ENCODE measurements at regions not wholly inside any gene's neighbourhood (a gene's known extent, or its start where the extent isn't known, plus 50 kb on each side); places are given as distances from the start of the nearest gene placed in this dataset.

DNA sequence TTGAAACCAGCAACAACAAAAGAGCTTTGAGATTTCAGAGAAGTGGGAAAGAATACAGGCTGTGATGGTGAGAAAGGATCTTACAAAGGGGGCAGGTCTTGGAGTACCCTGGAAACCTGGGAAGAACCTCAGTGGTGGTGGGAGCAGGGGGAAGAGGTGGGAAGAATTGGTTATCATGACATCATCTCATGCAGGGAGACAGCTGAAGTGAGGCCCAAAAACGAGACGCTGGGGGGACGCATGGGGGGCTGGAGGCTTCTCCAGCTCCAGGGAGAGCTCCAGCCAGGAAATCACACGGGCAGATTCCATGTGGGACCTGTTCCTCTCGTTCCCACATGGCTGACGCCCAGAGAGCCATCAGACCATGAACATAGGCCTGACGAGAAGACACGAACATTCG is 177.3 kb upstream of the RNF32 start:
- H3K9me3 ChIP-seq, result peaks cover 0 to 10% (median 0%) of the 10 kb centered on the region in 8 donors

DNA sequence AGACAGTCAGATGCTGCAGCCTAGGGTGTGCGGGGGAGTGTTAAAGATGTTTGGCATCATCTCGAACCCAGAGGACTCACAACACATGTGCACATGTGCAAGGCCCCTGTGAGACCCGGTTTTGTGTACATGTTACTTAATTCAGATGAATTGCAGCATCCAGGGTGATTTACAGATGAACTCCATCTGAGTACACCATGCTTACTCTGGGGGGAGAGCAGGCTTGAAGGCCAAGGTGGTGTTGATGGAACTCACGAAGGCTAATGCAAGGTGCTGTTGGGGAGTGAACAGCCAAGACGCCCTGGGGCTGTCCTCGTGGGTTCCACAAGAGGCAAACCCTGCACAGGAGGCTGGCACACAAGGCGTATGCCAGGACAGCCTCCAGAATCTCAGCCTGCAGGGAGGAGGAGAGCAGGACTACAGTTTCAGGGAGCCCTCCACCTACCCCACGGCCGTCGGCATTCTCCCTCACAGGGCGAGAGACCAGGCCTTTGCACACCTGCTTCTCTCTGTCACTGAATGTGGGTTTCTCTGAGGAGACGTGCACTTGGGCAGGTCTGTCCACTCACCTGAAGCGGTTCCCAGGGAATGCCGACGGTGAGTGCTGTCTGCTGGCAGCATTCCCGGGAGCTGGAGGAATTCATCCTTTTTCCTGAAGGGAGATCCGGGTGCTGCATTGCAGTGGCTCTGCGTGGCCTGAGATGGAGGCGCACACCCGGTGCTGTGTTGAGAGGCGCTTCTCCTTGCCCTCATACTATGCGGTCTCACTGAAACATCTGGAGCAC is 178.5 kb upstream of the RNF32 start:
- no peaks in the 10 kb centered on the region for H3K36me3 ChIP-seq
- H3K9me3 ChIP-seq, result peaks cover 0 to 10% (median 0%) of the 10 kb centered on the region in 8 donors
- intact Hi-C loops (cut with DNase I; ENCODE audit: low total_unique reads), result no loop called here
- TF ChIP-seq POLR2AphosphoS5 (IDR thresholded peaks at IDR 0.05), result no peak
- TF ChIP-seq CTCF (IDR thresholded peaks at IDR 0.05 in 8 of 11, conservative IDR thresholded peaks at IDR 0.05 in 3 of 11), result no peak
- no peak for TF ChIP-seq POLR2A (IDR thresholded peaks at IDR 0.05)
- WGBS, 5 donors, result 80 to 90% (median 87%) methylated on average over 22 of the region's 22 CpGs
- H3K27ac ChIP-seq, result no peak overlapping the region
- DNase-seq, result no peak
- no peak overlapping the region for H3K4me3 ChIP-seq
- no peaks in the 10 kb centered on the region for H3K4me1 ChIP-seq
- H3K27me3 ChIP-seq (replicated peaks in 1 of 7), result peaks cover 0 to 16% (median 0%) of the 10 kb centered on the region in 7 donors

More for the DNA sequence above, 177.3 kb upstream of the RNF32 start:
- Histone ChIP-seq H3K4me3 (no peak overlapping the region), H3K27me3 (replicated peaks in 1 of 7) (peaks cover 0 to 16% (median 0%) of the 10 kb centered on the region in 7 donors), H3K4me1 (no peaks in the 10 kb centered on the region), H3K27ac (no peak overlapping the region), H3K36me3 (no peaks in the 10 kb centered on the region)
- WGBS, 5 donors, result 59 to 67% (median 63%) methylated on average over 9 of the region's 9 CpGs
- DNase-seq, result no peak
- TF ChIP-seq POLR2AphosphoS5 (IDR thresholded peaks at IDR 0.05), result no peak
- intact Hi-C loops (cut with DNase I; ENCODE audit: low total_unique reads), result no loop called here

- Histone ChIP-seq H3K36me3 (no peaks in the 10 kb centered on the region), H3K4me3 (no peak overlapping the region), H3K9me3 (peaks cover 0 to 10% (median 0%) of the 10 kb centered on the region in 8 donors), H3K27ac (no peak overlapping the region), H3K4me1 (no peaks in the 10 kb centered on the region), H3K27me3 (replicated peaks in 1 of 7) (peaks cover 0 to 21% (median 0%) of the 10 kb centered on the region in 7 donors)
- TF ChIP-seq CTCF (IDR thresholded peaks at IDR 0.05 in 8 of 11, conservative IDR thresholded peaks at IDR 0.05 in 3 of 11) (no peak), POLR2AphosphoS5 (IDR thresholded peaks at IDR 0.05) (no peak), POLR2A (IDR thresholded peaks at IDR 0.05) (no peak)
- intact Hi-C loops (cut with DNase I; ENCODE audit: low total_unique reads), result no loop called here
- WGBS, 5 donors, result 62 to 77% (median 71%) methylated on average over 12 of the region's 12 CpGs
- DNase-seq, result no peak
Observed at GRCh38 chr7:156460858-156461627, 179.5 kb upstream of the RNF32 start.

GRCh38 chr7:156459582-156459981 is 181.0 kb upstream of the RNF32 start:
- no peak for TF ChIP-seq POLR2AphosphoS5 (IDR thresholded peaks at IDR 0.05)
- intact Hi-C loops (cut with DNase I; ENCODE audit: low total_unique reads), result no loop called here
- H3K4me1 ChIP-seq, result no peaks in the 10 kb centered on the region
- DNase-seq, result no peak
- 83 to 89% (median 87%) methylated on average over 13 of the region's 13 CpGs for WGBS, 5 donors
- H3K4me3 ChIP-seq, result no peak overlapping the region
- peaks cover 0 to 5% (median 0%) of the 10 kb centered on the region in 8 donors for H3K9me3 ChIP-seq
- H3K27me3 ChIP-seq (replicated peaks in 1 of 7), result peaks cover 0 to 22% (median 0%) of the 10 kb centered on the region in 7 donors
- no peaks in the 10 kb centered on the region for H3K36me3 ChIP-seq
- no peak overlapping the region for H3K27ac ChIP-seq

DNA sequence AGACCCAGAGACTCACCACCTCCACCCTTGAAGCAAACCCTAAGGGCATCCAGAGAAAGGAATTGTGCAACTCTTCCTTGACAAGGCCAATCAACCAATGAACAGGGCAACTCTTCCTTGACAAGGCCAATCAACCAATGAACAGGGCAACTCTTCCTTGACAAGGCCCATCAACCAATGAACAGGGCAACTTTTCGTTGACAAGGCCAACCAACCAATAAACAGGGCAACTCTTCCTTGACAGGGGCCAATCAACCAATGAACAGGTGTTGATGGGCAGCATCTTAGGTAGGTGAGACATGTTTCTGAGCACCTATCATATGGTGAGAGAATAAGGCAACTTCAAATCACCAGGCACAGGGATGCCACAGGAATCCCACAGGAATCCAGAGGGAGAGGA is 181.5 kb upstream of the RNF32 start:
- DNase-seq, result no peak
- H3K27ac ChIP-seq, result no peak overlapping the region
- no peaks in the 10 kb centered on the region for H3K4me1 ChIP-seq
- intact Hi-C loops (cut with DNase I; ENCODE audit: low total_unique reads), result no loop called here
- peaks cover 0 to 22% (median 0%) of the 10 kb centered on the region in 7 donors for H3K27me3 ChIP-seq (replicated peaks in 1 of 7)
- no peak overlapping the region for H3K4me3 ChIP-seq
- 60 to 86% (median 79%) methylated on average over 1 of the region's 1 CpG for WGBS, 5 donors
- TF ChIP-seq CTCF (IDR thresholded peaks at IDR 0.05 in 8 of 11, conservative IDR thresholded peaks at IDR 0.05 in 3 of 11) (no peak), POLR2AphosphoS5 (IDR thresholded peaks at IDR 0.05) (no peak), POLR2A (IDR thresholded peaks at IDR 0.05) (no peak)
- H3K9me3 ChIP-seq, result no peaks in the 10 kb centered on the region
- H3K36me3 ChIP-seq, result no peaks in the 10 kb centered on the region
